ENCODE measurements at regions not wholly inside any gene's neighbourhood (a gene's known extent, or its start where the extent isn't known, plus 50 kb on each side); places are given as distances from the start of the nearest gene placed in this dataset.

GRCh38 chr14:25570483-25570882 lies 520.5 kb upstream of the STXBP6 start (continued):
- TF ChIP-seq BCL6 (CRISPR knock-in tag; IDR thresholded peaks at IDR 0.05): no peak
- TF ChIP-seq HDAC8 (tag; IDR thresholded peaks at IDR 0.05): no peak
- no peak for TF ChIP-seq MAZ (CRISPR knock-in tag; conservative IDR thresholded peaks at IDR 0.05 in 1 of 2, IDR thresholded peaks at IDR 0.05 in 1 of 2)
- no peak for TF ChIP-seq TRIM25 (IDR thresholded peaks at IDR 0.05; ENCODE audit: borderline replicate concordance)
- TF ChIP-seq IRF1 (CRISPR knock-in tag; IDR thresholded peaks at IDR 0.05; ENCODE audit: borderline replicate concordance): no peak
- no peak for TF ChIP-seq ELF1 (tag; IDR thresholded peaks at IDR 0.05)
- no peak for TF ChIP-seq KLF16 (IDR thresholded peaks at IDR 0.05)
- TF ChIP-seq NCOA6 (IDR thresholded peaks at IDR 0.05): no peak
- TF ChIP-seq HMGXB4 (CRISPR knock-in tag; IDR thresholded peaks at IDR 0.05): no peak
- no peak for TF ChIP-seq SMARCE1 (IDR thresholded peaks at IDR 0.05)

Data from K562 (cell line).